DMS53 treated with DMSO at 0.1 percent for 48 hours (cell line): ENCODE measurements at regions not wholly inside any gene's neighbourhood (a gene's known extent, or its start where the extent isn't known, plus 50 kb on each side); places are given as distances from the start of the nearest gene placed in this dataset.
A peak's percentile ranks its signal among the peaks of the same experiment; 100 is the strongest.

Experiments
- DNase-seq: peaks from one replicate; lab custom pipeline; 2025; ENCODE audit not compliant: unreplicated experiment; lab: John Stamatoyannopoulos, UW

DNA sequence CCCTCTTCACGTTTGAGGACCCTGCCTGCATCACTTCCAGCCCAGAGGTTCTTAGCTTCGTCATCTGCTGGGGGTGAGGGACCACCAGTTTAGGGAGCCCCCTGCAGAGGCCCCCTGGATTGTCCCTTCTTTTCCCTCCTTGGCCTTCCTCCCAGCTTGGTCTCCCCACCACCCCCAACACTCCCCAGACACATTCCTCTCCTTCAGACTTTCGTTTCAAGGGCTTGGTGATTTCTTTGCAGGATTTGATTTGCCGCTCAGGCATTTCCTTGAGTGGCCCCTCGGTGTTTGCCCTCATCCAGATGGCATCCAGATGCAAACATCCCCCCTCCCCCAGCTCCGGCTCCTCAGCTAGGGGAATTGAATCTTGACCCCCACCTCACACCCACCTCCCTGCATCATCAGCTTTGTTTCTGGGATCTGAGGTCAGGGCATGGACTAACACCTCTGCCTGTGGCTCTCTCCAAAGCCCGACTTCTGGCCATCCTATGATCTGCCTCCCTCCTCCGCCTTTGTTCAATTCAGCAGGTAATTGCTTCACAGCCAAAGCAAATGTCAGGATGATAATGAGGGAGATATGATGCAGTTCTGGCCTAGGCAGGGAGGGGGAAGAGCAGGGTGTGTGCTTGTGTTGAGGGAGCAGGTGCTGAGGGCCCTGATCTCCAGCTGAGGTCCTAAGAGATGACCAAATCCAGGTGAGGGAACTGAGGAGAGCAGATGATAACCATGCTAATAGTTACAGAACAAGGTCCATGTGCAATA lies 141.5 kb downstream of the VEGFA start:
- peak; percentile 65 for DNase-seq

DNA sequence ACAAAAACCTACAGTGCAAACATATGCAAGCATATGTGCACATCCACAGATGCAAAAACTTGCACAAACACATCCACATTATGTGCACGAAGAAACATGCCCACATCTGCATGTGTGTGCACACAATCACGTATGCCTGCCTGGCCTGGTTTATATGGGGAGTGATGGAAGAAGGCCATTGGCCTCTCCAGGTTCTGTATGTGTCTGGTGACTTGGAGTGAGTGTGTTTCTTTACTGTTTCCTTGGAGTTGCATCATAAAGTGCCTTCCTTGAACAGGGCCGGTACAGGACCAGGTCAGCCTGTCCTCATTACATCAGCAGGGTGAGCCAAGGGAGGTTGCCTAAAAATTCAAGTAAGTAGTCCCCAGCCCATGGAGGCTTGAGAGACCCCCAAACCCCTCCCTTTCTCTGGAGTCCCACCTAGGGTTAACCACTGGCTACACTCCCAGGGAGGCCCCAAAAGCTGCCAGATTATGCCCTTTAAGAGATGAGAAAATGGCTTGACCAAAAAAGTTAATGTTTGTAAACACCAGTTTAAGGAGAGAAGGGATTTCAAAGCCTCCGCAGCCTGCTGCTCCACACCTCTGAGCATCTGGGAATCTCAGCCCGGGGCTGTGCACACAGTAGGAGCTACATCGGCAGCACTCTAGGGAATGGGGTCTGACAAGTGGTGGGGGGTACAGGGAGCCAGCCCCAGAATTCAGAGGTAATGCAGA lies 140.8 kb downstream of the VEGFA start:
- DNase-seq: peak; percentile 17

DNA sequence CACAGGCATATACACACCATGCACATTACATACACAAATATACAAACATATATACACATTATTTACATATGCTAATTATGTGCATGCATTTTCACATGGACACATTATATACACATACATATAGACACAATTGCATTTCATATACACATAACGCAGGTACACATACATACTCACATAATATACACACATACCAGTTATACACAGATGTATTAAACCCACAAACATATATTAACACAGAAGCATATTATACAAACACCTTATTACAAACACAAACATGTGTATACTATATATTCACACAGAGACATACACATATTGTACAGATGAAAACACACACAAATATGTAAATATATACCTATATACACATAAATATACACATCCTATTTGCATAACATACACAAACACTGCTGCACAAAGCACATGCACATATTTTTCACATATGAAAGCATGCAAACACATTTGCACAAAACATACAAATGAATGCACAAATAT lies 140.2 kb downstream of the VEGFA start:
- DNase-seq: no peak

DNA sequence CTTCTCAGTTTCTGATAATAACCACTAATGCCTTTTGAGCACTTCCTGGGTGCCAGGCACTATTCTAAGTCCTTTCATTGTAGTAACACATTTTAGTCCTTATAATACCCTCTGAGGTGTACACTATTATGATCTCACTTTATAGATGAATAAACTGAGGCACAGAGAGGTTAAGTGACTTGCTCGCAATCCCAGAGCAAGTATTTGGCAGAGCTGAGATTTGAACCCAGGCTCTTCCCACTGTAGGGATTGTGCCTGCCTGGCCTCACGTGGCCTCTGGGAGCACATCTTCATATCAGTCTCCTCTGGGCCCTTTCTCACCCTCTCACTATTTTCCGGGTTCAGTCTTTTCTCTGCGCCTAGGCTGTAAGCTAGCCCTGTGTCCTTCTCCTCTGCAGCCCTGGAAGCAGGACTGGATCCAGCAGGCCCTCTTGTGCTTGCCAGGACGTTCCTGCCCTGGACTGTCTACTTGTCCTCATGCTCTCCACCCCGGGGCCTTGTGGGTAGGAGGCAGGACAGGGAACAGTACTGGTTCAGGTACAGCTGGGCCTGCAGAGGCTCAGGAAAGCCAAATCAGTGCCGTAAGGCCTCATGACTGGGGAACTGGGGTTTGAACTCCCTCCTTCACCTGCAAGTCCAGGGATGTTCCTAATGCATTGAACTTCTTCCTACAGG lies 139.6 kb downstream of the VEGFA start:
- no peak for DNase-seq

DNA sequence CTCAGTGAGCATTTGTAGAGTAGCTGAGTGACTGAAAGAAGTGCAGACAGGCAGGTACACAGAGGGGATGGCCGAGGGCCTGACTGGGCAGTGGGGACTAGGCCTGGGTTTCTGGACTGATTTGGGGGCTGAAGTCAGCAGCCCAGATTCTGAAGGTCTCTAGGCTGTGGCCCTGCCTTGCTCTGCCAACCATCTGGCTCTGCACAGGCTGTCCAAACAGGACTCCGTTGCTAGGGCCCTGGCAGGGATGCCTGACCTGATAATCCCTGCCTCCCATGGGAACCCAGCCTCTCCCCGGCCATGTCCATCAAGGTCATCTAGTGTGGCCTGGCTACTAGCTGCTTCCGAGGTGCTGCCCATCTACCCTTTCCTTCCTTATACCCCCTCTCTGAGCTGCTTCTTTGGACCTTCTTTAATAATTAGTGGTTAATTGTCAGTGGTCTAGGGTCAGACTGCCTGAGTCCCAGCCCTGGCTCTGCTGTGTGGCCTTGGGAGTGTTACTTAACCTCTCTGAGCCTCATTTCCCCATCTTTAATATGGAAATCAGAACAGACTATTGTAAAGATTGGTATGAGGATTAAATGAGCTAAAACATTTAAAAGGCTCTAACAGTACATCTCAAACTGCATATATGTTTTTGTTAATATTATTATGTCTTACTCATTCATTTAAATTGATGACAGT lies 137.9 kb downstream of the VEGFA start:
- no peak for DNase-seq

DNA sequence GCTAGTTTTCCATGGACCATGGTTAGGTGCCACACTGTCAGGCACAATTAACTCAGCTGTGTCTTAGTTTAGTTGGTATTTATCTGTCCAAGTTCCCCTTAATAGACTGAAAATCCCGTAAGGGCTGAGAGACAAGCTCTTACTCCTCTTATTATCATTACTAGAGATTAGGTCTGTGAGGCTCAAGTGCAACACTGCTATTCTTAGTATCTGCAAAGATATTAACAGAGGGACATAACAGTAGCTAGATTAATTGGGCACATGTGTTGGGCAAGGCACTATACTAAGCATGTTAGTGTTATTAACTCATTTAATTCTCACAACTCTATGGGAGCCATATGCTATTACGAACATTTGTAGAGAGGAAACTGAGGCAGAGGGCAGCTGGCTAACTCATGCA lies 137.3 kb downstream of the VEGFA start:
- DNase-seq: no peak

DNA sequence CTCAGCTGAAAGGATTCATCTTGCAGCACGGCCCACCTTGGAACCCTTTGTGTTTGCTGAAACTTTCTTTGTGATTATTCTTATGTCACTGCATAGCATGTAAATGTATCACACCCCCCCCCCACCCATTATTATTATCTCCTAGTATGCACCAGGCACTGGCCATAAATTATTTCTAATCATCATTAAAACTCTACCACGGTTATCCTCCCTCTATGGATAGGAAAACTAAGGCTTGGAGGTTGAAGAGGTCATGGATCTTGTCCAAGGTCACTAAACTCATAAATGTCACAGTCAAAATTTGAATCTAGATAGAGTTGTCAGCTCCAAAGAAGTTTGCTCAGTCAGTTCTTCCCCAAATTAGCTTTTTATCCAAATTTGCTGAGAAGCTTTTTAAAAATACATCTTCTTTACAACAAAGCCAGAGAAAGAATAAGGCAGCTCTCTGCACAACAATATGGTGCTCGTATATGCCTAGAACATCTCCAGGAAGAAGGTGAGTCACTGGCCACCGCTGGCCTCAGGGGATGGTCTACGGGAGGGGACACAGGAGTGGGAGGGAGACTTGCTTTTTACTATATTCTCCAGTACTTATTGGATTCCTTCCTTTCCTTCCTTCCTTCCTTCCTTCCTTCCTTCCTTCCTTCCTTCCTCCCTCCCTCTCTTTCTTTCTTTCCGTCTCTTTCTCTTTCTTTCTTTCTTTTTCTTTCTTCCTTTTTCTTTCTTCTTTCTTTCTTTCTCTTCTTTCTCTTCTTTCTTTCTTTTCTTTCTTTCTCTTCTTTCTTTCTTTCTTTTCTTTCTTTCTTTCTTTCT lies 134.5 kb downstream of the VEGFA start:
- no peak for DNase-seq

DNA sequence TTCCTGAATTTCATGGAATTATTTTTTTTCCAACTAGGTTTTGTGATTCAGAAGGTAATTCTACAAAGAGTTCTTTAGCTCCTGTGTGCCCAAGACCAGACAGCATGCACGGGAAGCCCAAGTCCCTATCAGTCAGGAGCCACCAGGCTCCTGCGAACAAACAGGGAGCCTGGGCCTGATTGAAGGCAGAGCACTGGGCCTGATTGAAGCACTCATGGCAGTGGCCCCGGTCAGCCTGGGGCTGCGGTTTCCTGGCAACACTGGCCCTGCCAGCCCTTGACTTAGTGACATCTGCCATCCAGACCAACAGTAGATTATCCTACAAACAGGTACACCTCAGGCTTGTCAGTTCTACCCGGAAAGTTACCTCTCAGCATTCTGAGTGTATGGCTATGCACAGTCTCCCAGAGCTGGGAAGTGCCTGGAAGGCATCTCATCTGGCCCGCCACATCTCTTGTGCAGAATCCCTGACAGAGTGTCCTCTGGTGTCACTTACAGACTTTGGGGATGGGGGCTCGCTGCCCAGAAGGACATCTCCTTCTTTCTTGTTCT lies 133.8 kb downstream of the VEGFA start:
- DNase-seq: no peak

DNA sequence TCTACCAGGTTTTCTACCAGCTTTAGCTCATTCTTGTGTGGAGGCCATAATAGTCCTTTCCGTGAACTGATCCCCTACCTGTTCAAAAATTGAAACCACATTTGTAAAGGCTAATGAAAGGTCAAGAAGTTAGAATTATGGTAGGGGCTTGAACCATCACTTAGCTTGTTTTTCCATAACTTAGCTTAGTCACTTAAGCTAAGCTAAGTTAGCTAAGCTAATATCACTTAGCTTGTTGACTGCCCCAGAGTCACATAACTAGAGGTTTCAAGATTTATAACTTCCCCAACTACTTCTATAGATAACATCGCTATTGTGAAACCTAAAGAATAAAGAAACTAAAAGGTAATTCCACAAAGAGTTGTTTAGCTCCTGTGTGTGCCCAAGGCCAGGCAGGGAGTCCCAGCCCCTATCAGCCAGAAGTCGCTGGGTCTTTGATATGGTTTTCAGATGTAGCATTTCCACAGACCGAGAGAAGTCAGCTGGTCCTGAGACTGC lies 131.8 kb downstream of the VEGFA start:
- DNase-seq: no peak

DNA sequence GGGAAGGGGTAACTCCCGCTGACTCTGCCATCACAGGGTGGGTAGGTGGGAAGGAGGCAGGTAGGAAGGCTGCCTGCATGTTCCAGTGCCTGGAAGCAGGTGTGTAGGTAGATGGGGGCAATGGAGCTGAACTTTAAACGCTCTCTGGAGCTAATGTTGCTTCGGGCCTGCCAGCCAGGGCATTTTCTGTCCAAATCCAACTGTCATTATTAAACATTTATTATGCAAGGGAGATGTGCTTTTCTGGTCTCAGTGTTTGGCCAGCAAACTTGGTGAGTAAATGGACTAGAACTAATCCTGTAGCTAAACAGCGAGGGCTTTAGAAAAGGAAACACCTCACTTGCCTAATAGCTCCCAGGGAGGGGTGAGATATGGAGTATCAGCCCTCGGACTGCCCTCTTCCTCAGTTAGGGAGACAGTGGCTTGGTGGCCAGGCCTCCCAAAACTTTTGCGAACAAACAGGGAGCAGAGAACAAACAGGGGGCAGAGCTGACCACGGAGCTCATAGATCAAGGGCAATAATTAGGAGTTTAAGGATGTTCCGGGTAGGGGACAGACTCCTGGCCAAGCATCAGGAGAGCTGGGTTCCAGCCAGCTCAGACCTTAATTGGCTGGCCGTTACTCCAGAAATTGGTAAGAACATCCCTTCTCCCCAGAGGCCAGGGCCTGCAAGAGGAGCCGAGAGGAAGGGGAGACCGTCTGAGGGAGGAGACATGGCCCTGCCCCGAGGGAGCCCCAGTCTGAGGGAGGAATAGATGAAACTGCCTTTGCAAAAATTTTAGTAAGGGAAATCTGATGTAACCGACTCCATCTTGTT lies 131.1 kb downstream of the VEGFA start:
- peak; percentile 61 for DNase-seq

DNA sequence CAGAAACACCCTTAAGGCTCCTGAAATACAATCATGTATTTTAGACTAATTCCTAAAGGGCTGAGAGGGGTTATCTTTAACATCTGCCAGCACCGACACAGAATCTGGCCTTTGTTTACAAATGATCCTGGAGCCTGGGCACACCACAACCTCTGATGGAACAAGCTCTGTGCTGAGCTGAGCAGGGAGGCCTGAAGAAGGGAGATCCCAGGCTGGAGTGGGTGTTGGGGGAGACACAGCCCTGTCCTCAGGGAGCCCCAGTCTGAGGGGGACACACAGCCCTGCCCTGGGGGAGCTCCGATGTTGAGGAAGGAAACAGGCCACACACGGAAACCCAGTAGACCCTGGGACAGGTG lies 130.5 kb downstream of the VEGFA start:
- DNase-seq: no peak

DNA sequence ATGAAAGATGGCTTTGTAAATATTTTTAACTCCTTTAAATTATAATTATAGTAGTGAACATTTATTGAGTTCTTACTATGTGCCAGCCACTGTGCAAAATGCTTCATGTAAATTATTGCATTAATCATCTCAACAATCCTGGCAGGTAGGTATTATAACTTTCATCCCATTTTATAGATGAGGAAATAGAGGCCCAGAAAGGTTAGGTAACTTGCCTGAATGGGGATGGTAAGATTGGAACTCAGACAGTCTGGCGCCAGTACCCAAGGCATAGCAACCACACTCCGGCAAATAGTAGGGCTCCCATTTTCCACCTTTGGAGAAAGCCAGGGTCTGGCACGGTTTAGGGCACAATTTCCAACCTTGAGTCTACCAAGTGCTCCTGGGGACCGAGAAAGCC lies 129.8 kb downstream of the VEGFA start:
- no peak for DNase-seq

DNA sequence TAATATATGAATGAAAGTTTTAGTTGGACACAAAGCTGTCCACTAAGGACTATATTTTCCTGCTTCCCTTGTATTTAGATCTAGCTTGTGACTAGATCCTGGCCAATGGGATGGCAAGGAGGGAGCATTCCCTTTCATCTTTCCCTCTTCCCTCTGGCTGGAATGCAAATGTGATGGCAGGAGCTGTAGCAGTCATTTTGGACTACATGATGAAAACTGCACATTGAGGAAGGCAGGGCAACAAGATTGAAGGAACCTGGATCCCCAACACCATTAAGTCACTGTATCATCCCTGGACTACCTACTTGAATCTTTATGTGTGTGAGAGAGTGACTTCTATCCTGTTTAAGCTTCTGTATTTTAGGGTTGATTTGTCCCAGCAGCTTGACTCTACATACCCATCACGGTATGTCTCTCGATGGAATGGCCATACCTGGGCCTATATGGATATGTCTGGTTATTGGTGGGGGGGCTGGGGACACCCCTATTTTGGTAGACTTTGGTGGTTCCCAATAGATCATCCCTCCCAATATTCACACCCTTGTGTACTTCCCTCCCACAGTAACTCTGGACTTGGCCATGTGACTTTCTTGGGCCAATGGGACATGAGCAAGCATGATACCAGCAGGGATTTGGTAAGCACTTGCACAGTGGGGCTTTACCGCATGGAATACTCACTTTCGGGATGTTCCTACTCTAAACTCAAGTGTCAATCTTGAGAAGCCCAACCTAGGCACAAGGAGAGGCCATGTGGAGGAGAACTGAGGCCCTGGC lies 128.5 kb downstream of the VEGFA start:
- no peak for DNase-seq

DNA sequence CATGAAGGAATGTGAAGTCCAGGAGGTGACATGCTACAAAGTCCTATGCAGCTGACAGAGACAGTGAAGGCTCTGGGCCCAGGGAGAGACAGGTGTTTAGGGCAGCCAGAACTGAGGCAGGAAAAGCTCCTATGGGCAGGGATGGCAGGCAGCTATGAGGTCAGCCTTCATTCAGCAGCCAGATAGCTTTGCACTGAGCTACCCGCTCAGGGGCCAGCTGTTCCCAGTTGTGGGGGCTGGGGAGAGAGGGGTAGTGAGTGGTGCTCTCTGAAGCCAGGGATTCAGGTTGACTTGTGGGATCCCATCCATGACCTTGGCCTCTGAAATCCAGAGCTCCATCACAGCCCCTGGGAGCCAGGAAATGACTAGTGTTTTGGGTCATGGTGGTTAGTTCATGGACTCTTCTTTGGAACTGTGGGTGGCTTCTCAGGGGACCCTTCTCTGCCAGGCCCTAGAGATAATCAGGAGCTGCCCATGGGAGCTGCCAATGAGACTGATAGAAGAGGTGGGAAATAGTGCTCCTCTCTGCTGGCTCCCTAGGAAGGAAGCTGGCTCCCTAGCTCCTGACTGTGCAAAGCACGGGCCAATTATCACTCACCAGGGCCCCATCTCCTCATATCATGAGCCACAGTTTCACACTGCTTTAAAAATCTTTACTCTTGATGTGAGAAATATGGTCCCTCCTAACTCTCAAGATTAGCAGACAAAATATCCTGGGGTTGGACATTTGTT lies 127.7 kb downstream of the VEGFA start:
- no peak for DNase-seq

DNA sequence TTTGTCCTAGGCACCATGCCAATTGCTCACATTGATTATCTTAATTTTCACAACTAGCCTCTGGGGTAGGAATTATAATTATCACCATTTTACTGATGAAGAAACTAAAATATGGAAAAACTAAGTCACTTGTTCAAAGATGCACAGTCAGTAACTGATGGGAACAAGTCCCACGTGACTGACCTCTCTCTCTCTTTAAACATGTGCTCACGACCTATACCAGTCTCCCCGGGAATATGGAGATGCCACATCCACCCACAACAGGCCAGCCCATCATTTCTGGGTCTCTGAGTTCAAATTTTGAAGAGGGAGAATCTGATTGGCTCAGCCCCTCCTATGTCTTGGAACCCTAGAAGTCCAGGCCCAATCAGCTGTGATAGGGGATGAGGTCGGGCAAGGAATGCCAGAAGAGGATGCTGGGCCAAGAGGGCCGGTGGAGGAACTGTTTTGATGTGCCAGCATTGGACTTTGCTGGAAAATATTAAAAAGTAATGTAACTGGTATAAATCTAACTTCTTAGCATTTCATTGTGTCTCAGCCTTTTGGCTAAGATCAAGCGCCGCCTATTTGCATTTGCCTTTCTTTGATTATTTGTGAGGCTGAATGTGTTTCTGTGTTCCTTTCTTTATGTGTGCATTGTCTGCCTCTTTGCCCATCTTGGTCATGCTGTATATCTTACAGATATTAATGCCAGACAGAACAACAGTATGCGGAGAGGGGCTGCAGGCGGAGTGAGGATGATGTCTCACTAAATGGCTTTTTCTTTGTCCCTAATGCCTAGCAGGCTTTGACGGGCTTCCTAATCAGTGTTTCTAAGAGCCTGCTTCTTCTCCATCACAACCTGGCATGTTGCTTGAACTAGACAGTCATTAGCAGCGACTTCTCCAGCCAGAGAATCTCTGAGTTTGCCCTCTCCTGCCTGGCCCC lies 126.6 kb downstream of the VEGFA start:
- no peak for DNase-seq

DNA sequence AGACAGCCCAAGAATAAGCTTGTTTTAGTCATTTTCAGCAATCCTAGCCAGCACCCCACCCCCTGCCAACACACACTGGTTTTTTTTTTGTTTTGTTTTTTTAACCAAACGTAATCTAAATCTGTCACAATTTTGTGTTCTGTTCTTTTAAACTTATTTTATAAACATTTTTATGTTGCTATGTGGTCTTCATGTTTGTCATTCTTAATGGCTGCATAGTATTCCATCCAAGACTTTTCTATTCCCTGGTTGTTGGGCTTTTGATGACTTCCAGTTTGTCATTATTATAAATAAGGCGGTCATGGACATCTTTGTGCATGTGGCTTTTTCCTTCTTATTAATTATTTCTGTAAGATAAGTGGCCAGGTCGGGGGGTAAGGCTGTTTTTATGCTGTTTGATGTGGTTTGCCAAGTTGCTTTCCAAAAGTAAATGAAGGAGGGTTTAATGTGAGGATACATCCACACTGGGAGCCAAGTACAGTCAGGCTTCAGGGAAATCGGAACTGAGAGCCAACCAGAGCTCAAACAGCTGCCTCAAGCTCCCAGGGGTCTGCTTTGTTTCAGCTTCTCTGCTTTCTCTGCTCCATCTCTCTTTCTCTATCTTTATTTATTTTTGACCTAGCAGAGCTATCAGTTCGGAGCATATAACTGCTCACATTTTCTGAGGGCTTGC lies 125.8 kb downstream of the VEGFA start:
- no peak for DNase-seq
